ACC112 (cell line): ENCODE measurements at regions not wholly inside any gene's neighbourhood (a gene's known extent, or its start where the extent isn't known, plus 50 kb on each side); places are given as distances from the start of the nearest gene placed in this dataset.
A peak's percentile ranks its signal among the peaks of the same experiment; 100 is the strongest.
"Not testable (repeated sequence)": the region's sequence is repeated elsewhere in the genome, so short reads cannot be mapped to it uniquely, and the experiment has no call there.

Experiments used
- H2AFZ ChIP-seq: fragments of 200-600 bp; sonication (generic); one replicate; pipeline ENCODE4 v1.6.0; 2017; ENCODE audit warnings: antibody characterized with exemption, low read length; ENCODE audit not compliant: unreplicated experiment
- H3K27ac ChIP-seq: fragments of 200-600 bp; sonication (generic); 2 replicates; pipeline ENCODE4 v1.5.1; 2014; ENCODE audit warnings: low read depth, mild to moderate bottlenecking, antibody characterized with exemption, low read length, moderate library complexity
- H3K27me3 ChIP-seq: fragments of 200-600 bp; sonication (generic); 2 replicates; pipeline ENCODE4 v1.6.1; 2014; ENCODE audit warnings: mild to moderate bottlenecking, antibody characterized with exemption, low read length, moderate library complexity, mixed read lengths; ENCODE audit not compliant: insufficient read depth
- H3K36me3 ChIP-seq: fragments of 200-600 bp; sonication (generic); 2 replicates; pipeline ENCODE4 v1.6.1; 2016; ENCODE audit warnings: mild to moderate bottlenecking, antibody characterized with exemption, low read length, moderate library complexity, mixed read lengths; ENCODE audit not compliant: insufficient read depth
- H3K4me1 ChIP-seq: fragments of 200-600 bp; sonication (generic); one replicate; pipeline ENCODE4 v1.6.1; 2016; ENCODE audit warnings: low read length, mixed read lengths; ENCODE audit not compliant: insufficient read depth, unreplicated experiment, control insufficient read depth
- H3K4me3 ChIP-seq: fragments of 200-600 bp; sonication (generic); 2 replicates; pipeline ENCODE4 v1.5.1; 2014; ENCODE audit warnings: mild to moderate bottlenecking, low read depth, low read length
- H3K79me2 ChIP-seq: fragments of 200-600 bp; sonication (generic); one replicate; pipeline ENCODE4 v1.6.0; 2016; ENCODE audit warnings: low read length; ENCODE audit not compliant: control insufficient read depth, unreplicated experiment, insufficient read depth

DNA sequence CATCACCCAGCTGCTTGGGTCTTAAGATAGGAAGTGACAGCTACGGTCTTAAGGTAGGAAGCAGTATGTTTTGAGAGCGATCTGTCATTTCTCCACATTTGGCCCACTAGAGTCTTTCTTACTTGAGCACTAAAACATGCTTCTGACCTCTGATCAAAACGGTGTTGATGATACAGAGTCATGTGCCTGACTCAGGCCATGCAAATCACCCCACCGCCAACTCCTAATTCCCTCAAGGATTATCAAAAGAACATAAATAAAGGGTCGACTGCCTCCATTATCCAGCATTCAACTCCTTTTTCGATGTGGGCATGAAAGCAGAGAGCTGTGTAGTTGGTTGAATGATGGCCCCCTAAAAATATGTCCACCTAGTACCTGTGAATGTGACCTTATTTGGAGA is 201.7 kb upstream of the PROK2 start:
- Histone ChIP-seq H2AFZ (no peak overlapping the region), H3K79me2 (no peaks in the 10 kb centered on the region), H3K27ac (no peak overlapping the region), H3K4me3 (no peak overlapping the region), H3K4me1 (peaks cover 15% of the 10 kb centered on the region), H3K27me3 (no peaks in the 10 kb centered on the region), H3K36me3 (no peaks in the 10 kb centered on the region)

DNA sequence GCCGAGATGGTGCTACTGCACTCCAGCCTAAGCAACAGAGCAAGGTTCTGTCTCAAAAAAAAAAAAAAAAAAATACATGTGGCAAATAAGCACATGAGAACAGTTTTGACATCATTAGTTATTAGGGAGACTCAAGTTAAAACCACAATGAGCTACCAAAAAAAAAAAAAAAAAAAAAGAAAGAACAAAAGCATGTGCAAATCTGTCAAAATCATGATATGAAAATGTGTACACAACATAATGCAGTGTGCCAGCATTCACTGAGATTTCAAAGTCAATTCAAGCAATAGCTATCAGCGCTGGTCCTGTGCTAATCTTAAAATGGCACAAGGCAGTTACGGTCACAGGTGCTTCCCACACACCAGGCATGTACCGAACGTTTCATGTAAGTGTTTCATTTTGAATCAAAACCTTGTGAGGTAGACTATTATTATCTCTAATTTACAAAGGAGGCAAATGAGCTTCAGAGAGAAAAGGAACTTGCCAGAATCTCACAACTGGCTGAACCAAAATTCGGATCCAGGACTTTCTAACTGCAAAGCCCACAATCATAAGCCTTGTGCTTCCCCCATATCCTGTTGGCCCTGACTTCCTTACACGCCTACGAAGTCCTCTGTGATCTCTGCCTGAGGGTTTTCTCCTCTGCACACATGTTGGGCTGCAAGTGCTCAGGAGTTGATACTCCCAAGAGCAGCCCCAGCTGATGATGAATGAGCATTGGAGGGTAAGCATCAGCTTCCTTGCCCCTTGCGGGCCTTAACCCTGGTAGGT is 200.1 kb upstream of the PROK2 start:
- no peak overlapping the region for H2AFZ ChIP-seq

DNA sequence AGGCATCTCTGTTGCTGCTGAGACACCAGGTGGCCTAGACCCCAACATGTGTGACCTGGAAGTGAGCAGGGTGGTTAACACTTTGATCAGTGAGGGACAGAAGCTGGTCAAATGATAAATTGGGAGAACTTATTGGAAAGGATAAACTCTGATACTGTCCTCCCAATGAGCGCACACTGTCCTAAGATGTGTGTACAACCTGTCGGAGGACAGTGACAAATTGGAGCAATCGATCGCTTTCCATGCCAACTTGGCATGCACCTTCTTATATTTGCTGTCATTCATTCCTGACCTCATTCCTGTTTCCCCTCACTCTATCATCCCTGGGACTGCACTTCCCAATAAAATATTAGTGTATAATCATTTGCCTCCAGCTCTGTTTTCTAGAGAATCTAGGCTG is 198.7 kb upstream of the PROK2 start:
- 0 out of 2 replicates have a peak, but pooled peaks cover under 1% of the 10 kb centered on the region for H3K27me3 ChIP-seq
- no peak overlapping the region for H2AFZ ChIP-seq
- no peak overlapping the region for H3K27ac ChIP-seq
- H3K36me3 ChIP-seq, result no peaks in the 10 kb centered on the region
- no peaks in the 10 kb centered on the region for H3K79me2 ChIP-seq
- no peak overlapping the region for H3K4me3 ChIP-seq
- peaks cover 11% of the 10 kb centered on the region for H3K4me1 ChIP-seq

More for the DNA sequence above, 200.1 kb upstream of the PROK2 start:
- no peaks in the 10 kb centered on the region for H3K36me3 ChIP-seq
- H3K79me2 ChIP-seq, result no peaks in the 10 kb centered on the region
- no peak overlapping the region for H3K4me3 ChIP-seq
- no peaks in the 10 kb centered on the region for H3K27me3 ChIP-seq
- H3K4me1 ChIP-seq, result peaks cover 15% of the 10 kb centered on the region
- no peak overlapping the region for H3K27ac ChIP-seq

DNA sequence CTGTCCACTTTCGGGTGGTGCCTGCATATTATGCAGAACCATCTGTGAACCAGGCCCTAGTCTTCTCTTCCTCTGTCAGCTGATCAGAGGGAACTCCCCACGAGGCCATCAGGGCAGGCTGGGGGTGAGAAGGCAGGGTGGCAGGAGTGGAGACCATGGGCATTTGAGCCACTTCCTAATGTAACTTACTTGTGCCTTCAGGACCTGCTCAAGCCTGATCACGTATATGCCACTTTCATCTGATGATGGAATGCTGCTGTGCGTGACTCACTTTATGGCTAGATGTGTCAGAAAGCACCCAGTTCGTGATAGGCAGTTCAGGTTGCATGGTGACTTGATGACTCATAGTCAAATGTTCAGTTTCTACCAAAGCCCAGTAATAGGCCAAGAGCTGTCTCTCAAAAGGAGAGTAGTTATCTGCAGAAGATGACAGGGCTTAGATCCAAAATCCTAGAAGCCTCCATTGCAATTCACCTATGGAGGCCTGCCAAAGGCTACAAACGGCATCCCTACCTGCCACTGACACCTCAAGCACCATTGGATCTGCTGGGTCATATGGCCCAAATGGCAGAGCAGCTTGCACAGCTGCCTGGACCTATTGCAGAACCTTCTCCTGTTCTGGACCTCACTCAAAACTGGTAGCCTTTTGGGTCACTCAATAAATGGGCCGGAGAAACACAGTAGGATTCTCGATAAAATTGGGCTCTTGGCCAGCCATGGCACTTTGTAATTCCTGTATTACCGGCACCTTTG is 197.7 kb upstream of the PROK2 start:
- peaks cover 10% of the 10 kb centered on the region for H3K27me3 ChIP-seq
- H3K27ac ChIP-seq, result peak overlapping the region; percentile 59; the same call in 1 of the 2 replicates
- H3K4me1 ChIP-seq, result peaks cover 11% of the 10 kb centered on the region

DNA sequence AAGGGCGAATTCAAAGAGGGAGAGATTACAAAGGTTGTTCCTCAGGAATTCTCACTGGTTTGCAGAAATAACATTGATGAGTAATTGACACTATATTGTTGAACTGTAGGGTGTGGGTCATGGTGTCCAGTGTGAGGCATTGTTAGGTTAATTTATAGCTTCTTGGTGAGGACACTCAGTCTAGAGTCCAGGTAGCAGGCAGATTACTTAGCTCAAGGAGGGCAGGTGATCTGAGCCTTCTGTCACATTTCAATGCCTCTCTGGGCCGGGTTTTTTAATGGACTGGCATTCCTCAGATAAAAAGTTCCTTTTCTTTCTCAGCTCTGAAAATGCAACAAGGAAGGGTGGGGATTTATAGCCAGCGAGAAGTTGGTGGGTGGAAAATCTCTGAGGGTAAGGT is 194.2 kb upstream of the PROK2 start:
- H3K4me1 ChIP-seq, result peaks cover 11% of the 10 kb centered on the region
- H3K4me3 ChIP-seq, result no peak overlapping the region
- no peak overlapping the region for H2AFZ ChIP-seq
- no peak overlapping the region for H3K27ac ChIP-seq
- H3K79me2 ChIP-seq, result no peaks in the 10 kb centered on the region
- peaks cover 40% of the 10 kb centered on the region for H3K27me3 ChIP-seq
- H3K36me3 ChIP-seq, result no peaks in the 10 kb centered on the region

More for the DNA sequence above, 197.7 kb upstream of the PROK2 start:
- not testable (repeated sequence) for H3K36me3 ChIP-seq, H3K4me3 ChIP-seq, H3K79me2 ChIP-seq, H2AFZ ChIP-seq

DNA sequence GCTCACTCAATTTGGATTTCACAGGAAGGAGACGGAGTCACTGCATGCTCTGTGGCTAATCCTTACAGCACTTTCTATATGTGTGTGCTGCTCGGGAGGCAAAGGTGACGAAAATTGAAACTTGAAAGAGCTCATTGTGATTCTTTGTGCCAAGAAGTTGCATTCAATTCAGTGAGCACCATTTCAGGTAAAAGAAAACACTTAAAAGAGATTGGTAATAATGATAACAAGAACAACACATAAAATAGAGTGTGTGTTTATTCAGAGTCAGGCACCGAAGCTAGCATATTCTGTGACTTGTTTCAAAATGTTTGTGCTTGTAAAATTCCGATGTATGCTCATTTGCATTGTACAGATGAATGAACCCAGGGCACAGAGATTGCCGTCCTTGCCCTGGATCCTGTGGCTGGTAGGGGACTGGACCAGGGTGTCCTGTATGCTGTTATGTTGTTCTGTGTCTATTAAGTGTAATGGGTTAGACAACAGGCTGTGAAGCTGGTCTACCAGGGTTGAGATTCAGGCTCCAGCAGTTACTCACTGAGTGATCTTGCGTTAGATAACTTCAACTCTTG is 193.3 kb upstream of the PROK2 start:
- Histone ChIP-seq H2AFZ (no peak overlapping the region), H3K4me1 (peaks cover 11% of the 10 kb centered on the region), H3K27ac (no peak overlapping the region)

DNA sequence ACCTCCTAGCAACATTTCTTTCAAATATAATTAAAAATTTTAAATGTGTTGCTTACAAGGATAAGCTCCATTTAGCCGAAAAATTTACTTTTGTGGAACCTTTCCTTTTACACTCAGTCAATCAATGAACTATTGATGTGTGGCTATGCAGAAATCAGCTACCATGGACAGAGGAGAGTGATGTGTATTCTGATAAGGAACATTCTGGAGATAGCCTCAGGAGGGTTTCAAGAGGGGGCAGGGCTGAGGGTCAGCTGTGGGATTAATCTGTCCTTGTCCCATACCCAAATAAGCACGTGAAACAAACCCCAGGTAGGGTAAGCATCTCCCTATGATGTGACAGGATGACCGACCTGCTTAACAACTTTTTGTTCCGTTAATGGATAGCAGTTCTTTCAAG is 192.6 kb upstream of the PROK2 start:
- Histone ChIP-seq H3K27me3 (peaks cover 55% of the 10 kb centered on the region), H2AFZ (no peak overlapping the region)

More for the DNA sequence above, 193.3 kb upstream of the PROK2 start:
- H3K36me3 ChIP-seq, result no peaks in the 10 kb centered on the region
- H3K4me3 ChIP-seq, result no peak overlapping the region
- no peaks in the 10 kb centered on the region for H3K79me2 ChIP-seq
- peaks cover 49% of the 10 kb centered on the region for H3K27me3 ChIP-seq

DNA sequence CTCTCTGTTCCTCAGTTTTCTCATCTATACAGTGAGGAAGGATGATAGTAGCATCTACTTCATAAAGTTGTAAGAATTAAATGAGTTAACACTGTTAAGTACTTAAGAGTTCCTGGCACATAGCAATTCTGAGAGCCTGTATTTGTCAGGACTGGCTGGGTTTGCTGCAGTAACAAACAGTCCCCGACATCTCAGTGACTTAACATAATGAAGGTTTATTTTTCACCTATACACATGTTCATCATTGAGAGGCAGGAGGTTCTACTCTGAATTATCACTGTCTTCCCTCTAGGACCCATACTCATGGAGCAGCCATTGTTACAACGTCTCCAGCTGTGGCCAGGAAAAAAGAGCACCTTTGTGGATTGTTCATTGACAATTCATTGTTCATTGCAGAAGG is 190.6 kb upstream of the PROK2 start:
- peaks cover 68% of the 10 kb centered on the region for H3K27me3 ChIP-seq
- no peaks in the 10 kb centered on the region for H3K36me3 ChIP-seq
- H3K4me3 ChIP-seq, result no peak overlapping the region
- H3K79me2 ChIP-seq, result no peaks in the 10 kb centered on the region
- H3K27ac ChIP-seq, result no peak overlapping the region
- H2AFZ ChIP-seq, result no peak overlapping the region
- no peaks in the 10 kb centered on the region for H3K4me1 ChIP-seq

More for the DNA sequence above, 192.6 kb upstream of the PROK2 start:
- Histone ChIP-seq H3K4me3 (no peak overlapping the region), H3K36me3 (no peaks in the 10 kb centered on the region), H3K79me2 (no peaks in the 10 kb centered on the region), H3K27ac (no peak overlapping the region), H3K4me1 (peaks cover 5% of the 10 kb centered on the region)

DNA sequence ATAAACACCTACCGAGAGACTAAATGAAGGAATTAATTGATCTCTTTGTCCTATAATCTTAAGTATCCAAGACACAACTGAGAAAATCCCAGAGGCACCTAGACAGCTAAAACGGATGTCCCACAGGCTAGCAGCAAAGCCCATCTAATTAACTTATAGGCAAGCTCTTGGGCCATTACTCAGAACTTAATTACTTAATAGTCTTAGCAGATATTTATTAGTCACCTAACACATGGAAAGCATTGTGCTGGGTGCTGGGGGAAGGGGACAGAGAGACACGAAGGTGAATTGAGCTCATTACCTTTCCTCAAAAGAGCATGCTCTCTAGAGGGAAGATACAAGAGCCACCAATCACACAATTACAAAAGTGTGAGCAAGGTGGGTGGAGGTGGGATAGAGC is 189.8 kb upstream of the PROK2 start:
- peaks cover 73% of the 10 kb centered on the region for H3K27me3 ChIP-seq
- H3K4me3 ChIP-seq, result no peak overlapping the region
- no peaks in the 10 kb centered on the region for H3K36me3 ChIP-seq
- H3K79me2 ChIP-seq, result no peaks in the 10 kb centered on the region
- no peaks in the 10 kb centered on the region for H3K4me1 ChIP-seq
- no peak overlapping the region for H3K27ac ChIP-seq
- no peak overlapping the region for H2AFZ ChIP-seq

DNA sequence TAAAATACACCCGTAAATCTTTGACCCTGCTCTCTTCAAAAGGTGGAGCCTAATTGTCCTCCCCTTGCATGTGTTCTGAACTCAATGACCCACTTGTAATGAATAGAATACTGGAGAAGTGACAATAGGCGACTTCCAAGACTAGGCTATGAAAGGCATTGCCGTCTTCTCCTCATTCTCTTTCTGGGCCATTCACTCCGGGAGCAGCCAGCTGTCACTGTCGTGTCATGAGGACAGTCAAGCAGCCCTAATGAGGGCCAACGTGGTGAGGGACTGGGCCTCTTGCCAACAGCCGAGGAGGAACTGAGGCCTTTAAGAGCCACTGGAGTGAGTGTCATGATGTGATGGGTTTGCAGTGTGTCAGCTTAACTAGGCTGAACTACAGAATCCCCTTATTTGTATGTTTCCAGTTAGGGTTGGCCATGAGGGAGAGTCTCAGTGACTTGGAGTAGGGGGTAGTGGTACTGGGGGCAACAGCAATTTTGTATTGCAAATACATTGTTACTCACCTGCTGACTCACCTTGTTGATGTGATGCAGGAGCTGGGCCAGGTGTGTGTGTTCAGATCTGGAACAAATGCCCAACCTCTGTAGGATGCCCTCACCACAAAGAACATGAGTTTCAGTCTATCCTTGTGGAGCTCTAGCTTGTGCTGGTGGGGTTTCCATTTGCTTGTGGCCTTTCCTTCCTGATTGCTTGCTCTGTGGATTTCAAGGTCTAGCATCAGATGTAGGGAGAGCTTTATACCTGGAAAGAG is 188.5 kb upstream of the PROK2 start:
- Histone ChIP-seq H2AFZ (no peak overlapping the region), H3K79me2 (no peaks in the 10 kb centered on the region), H3K4me1 (no peaks in the 10 kb centered on the region), H3K4me3 (no peak overlapping the region), H3K27ac (no peak overlapping the region), H3K27me3 (peaks cover 76% of the 10 kb centered on the region), H3K36me3 (no peaks in the 10 kb centered on the region)
